DMS153 treated with DMSO at 0.1 percent for 48 hours (cell line): ENCODE measurements at regions not wholly inside any gene's neighbourhood (a gene's known extent, or its start where the extent isn't known, plus 50 kb on each side); places are given as distances from the start of the nearest gene placed in this dataset.
"Not testable (repeated sequence)": the region's sequence is repeated elsewhere in the genome, so short reads cannot be mapped to it uniquely, and the experiment has no call there.

Experiments used
- DNase-seq: peaks from one replicate; lab custom pipeline; 2025; ENCODE audit not compliant: unreplicated experiment; lab: John Stamatoyannopoulos, UW

GRCh38 chr3:64438812-64439211 is 213.5 kb upstream of the PRICKLE2 start:
- DNase-seq = no peak

GRCh38 chr3:64438066-64438465 is 212.8 kb upstream of the PRICKLE2 start:
- no peak for DNase-seq

GRCh38 chr3:64437131-64437530 is 211.9 kb upstream of the PRICKLE2 start:
- no peak for DNase-seq

- not testable (repeated sequence) for DNase-seq
Observed at GRCh38 chr3:64435023-64435422, 209.8 kb upstream of the PRICKLE2 start.

- no peak for DNase-seq
Observed at GRCh38 chr3:64432870-64433269, 207.6 kb upstream of the PRICKLE2 start.

DNA sequence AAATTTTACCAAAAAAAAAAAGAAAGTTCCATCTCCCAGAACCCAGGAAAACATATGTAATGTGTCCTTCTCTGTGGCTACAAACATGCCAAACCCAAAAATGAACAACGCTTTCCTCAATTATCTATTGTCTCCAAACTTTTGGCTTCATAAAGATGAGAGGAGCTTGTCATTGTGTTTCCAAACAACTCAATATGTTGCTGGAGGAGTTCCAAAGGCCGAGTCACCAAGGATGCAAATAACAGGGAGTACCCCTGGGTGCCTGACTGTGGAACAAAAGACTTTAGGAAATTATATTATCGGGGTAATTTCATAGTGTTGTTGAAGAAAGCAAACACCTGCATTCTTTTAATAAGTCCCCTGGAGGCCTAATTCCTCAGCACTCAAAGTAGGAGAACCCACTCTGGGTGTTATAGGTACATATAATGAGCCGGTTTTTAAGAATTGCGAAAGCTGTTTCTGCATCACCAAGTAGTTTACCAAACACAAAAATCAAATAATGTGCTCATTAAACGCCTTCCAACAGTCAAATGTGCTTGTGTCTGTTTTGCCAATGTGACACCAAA is 206.3 kb upstream of the PRICKLE2 start:
- no peak for DNase-seq

- no peak for DNase-seq
Observed at GRCh38 chr3:64427671-64428070, 202.4 kb upstream of the PRICKLE2 start.

DNA sequence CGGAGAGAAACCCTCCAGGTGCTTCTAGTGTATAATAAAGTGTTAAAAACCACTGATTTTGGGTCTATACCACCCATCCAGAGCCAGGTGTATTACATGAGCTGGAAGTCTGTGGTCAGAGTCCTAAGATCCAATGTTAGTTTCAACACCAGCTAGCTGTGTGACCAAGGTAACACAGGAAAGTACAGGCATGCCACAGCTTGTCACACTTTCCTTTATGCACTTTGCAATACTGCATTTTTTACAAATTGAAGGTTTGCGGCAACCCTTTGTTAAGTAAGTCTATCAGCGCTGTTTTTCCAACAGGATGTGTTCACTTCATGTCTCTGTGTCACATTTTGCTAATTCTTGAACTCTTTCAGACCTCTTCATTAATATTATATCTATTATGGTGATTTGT is 201.3 kb upstream of the PRICKLE2 start:
- no peak for DNase-seq

DNA sequence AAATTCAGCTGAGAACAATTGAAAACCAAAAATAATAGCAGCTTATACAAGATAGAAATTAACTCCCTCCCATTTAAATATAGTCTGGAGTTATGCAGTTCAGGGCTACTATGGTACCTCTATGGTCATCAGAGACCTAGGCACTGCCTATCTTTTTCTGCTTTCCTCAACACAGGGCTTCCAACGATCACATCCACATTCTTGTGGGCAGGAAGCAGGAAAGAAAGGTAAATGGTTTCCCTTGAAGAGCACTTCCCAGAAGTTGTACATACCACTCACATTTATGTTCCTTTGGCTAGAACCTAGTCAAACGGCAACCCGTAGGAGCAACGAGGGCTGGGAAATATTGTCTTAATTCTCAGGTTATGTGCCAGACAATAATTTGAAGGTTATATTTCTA is 197.7 kb upstream of the PRICKLE2 start:
- DNase-seq = no peak

GRCh38 chr3:64422192-64422591 is 196.9 kb upstream of the PRICKLE2 start:
- no peak for DNase-seq

GRCh38 chr3:64417816-64418215 is 192.6 kb upstream of the PRICKLE2 start:
- no peak for DNase-seq

DNA sequence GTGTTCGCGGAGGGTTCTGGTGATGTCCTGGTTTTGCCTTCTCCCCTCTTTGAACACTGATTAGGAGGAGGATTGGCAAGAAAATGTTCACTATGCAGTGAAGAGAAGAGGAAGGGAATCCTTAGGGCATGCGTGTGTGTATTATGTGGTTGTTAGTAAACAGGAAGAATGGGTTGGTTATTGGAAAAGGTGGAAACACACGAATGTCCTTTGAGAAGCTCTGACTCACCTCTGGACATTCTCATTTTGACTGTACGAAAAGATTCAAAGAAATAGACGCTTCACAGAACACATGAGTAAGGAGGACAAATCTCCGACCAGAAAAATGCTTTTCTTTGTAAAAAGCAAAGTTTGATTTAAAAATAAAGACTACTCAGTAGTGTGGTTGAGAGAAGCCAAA is 188.8 kb upstream of the PRICKLE2 start:
- DNase-seq = no peak

GRCh38 chr3:64411101-64411500 is 185.8 kb upstream of the PRICKLE2 start:
- no peak for DNase-seq

DNA sequence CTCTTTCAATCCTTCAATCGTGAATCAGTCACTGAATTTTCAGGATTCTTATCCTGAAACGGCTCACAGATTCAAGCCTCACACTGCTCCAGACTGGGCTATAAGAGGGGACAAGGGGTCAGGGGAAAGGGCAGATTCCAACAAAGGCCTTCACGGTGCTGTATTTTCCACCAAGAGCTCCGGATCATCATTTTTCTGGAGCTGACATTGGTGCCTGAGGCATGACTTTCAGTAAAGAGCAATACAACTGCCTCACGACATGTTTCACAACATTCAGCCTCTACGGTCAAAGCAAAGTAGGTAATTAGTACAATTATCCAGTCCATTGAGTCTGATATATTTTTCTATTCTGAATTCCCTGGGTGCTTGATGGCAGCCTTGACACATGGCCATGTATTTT is 185.0 kb upstream of the PRICKLE2 start:
- no peak for DNase-seq

- no peak for DNase-seq
Observed at GRCh38 chr3:64408770-64409169, 183.5 kb upstream of the PRICKLE2 start.

- no peak for DNase-seq
Observed at GRCh38 chr3:64406271-64406670, 181.0 kb upstream of the PRICKLE2 start.

GRCh38 chr3:64405211-64405835 is 180.1 kb upstream of the PRICKLE2 start:
- no peak for DNase-seq

DNA sequence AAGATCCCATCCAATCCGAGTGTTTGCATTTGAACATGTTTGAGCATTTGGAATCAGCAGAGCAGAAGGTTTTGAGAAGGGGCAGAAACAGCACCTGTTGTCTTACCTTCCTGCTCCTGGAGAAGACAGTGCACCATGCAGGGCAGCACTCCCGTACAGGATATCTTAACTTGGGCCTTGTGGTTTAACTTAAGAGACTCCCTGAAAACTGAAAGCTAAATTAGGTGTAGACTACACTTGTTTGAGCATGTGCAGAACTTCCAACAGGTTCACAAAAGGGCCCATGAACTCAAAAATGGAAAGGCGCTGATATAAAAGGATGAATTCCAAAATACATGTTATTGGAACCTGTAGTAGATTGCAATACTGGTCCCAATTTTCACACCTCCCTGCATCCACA is 175.4 kb upstream of the PRICKLE2 start:
- no peak for DNase-seq

GRCh38 chr3:64399205-64399800 is 174.0 kb upstream of the PRICKLE2 start:
- peak; percentile 1 for DNase-seq

GRCh38 chr3:64398476-64398875 is 173.2 kb upstream of the PRICKLE2 start:
- DNase-seq = no peak

- DNase-seq = no peak
Observed at GRCh38 chr3:64398006-64398405, 172.7 kb upstream of the PRICKLE2 start.

- no peak for DNase-seq
Observed at GRCh38 chr3:64397573-64397972, 172.3 kb upstream of the PRICKLE2 start.

DNA sequence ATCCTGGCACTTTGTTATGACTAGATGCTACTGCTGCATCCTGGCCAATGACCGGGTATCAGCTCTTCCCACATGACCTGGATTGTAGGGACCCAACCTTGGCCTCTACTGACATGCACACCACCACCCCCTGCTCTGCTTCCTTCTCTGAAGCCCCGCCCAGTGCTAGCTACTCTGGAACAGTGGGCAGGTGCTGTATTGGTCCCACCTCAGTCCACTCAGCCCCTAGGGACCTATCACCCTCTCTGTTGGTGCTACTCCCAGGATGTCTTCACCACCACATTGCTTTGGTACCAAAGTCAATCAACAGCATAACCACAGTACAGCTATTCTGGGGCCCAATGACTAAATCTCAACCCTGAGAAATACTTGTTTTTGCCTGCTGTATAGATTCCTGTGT is 170.2 kb upstream of the PRICKLE2 start:
- no peak for DNase-seq
